ENCODE measurements at regions not wholly inside any gene's neighbourhood (a gene's known extent, or its start where the extent isn't known, plus 50 kb on each side); places are given as distances from the start of the nearest gene placed in this dataset.

- TF ChIP-seq, protein P1, sequence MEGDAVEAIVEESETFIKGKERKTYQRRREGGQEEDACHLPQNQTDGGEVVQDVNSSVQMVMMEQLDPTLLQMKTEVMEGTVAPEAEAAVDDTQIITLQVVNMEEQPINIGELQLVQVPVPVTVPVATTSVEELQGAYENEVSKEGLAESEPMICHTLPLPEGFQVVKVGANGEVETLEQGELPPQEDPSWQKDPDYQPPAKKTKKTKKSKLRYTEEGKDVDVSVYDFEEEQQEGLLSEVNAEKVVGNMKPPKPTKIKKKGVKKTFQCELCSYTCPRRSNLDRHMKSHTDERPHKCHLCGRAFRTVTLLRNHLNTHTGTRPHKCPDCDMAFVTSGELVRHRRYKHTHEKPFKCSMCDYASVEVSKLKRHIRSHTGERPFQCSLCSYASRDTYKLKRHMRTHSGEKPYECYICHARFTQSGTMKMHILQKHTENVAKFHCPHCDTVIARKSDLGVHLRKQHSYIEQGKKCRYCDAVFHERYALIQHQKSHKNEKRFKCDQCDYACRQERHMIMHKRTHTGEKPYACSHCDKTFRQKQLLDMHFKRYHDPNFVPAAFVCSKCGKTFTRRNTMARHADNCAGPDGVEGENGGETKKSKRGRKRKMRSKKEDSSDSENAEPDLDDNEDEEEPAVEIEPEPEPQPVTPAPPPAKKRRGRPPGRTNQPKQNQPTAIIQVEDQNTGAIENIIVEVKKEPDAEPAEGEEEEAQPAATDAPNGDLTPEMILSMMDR (IDR thresholded peaks at IDR 0.05): no peak
- TF ChIP-seq POLR2A (IDR thresholded peaks at IDR 0.05): no peak
These were observed 116.5 kb downstream of the GATA3 start for GRCh38 chr10:8171008-8171407.

Measured in esophagus squamous epithelium (tissue), 4 donors.